CD4-positive, alpha-beta T cell (primary cell): ENCODE measurements at regions not wholly inside any gene's neighbourhood (a gene's known extent, or its start where the extent isn't known, plus 50 kb on each side); places are given as distances from the start of the nearest gene placed in this dataset.

Experiments
- ATAC-seq: fragments of 200-7000 bp; cut with Tn5 transposase; one replicate; pipeline ENCODE4 v1.10.0; 2022; ENCODE audit warnings: mild to moderate bottlenecking; ENCODE audit not compliant: poor library complexity
- CTCF ChIA-PET: fragments of 350-600 bp; sonication (Branson Sonifier 250); formaldehyde crosslinking; loops from one replicate; lab custom pipeline; 2021; ENCODE audit warnings: antibody characterized with exemption, inconsistent platforms; lab: Charles Lee
- POLR2A ChIA-PET: fragments of 350-600 bp; sonication (Branson Sonifier 250); formaldehyde crosslinking; loops from one replicate; lab custom pipeline; 2021; ENCODE audit warnings: antibody characterized with exemption, inconsistent platforms; lab: Charles Lee
- DNase-seq, 14 experiments: peaks; one replicate each; pipeline ENCODE4 v3.0.0-alpha.2; 2013 to 2020; ENCODE audit warnings: mixed read lengths in 2 of 14
- H3K27ac ChIP-seq, 2 donors: one replicate each; pipeline versions ENCODE4 v1.5.1 to v1.7.0; 2013; ENCODE audit warnings: low read length in 2 of 2, low read depth in 1 of 2, mild to moderate bottlenecking in 1 of 2
- H3K27me3 ChIP-seq, 2 experiments: 1 replicate in 1 of 2; 2 replicates in 1 of 2; pipeline versions ENCODE4 v1.6.1 to v1.7.0; 2013; ENCODE audit warnings: low read length in 2 of 2, control low read depth in 1 of 2, mild to moderate bottlenecking in 1 of 2, moderate library complexity in 1 of 2; ENCODE audit not compliant: insufficient read depth in 2 of 2, control insufficient read depth in 1 of 2
- H3K36me3 ChIP-seq: one replicate; pipeline ENCODE4 v1.6.1; 2013; ENCODE audit warnings: low read length, control low read depth; ENCODE audit not compliant: insufficient read depth
- H3K4me1 ChIP-seq: one replicate; pipeline ENCODE4 v1.6.1; 2013; ENCODE audit warnings: low read length, control low read depth; ENCODE audit not compliant: insufficient read depth
- H3K4me3 ChIP-seq: one replicate; pipeline ENCODE4 v1.5.1; 2013; ENCODE audit warnings: mild to moderate bottlenecking, low read length, moderate library complexity
- H3K9me3 ChIP-seq, 2 experiments: 1 replicate in 1 of 2; 2 replicates in 1 of 2; pipeline versions ENCODE4 v1.6.1 to v1.7.0; 2013; ENCODE audit warnings: low read length in 2 of 2, mild to moderate bottlenecking in 2 of 2, control low read depth in 1 of 2, moderate library complexity in 1 of 2; ENCODE audit not compliant: control insufficient read depth in 1 of 2, insufficient read depth in 1 of 2
- H3K27ac Mint-ChIP-seq: one replicate; pipeline ENCODE4 v1.8.0; 2020; ENCODE audit warnings: mixed read lengths
- H3K27me3 Mint-ChIP-seq: one replicate; pipeline ENCODE4 v1.8.0; 2021; ENCODE audit warnings: mixed read lengths
- H3K36me3 Mint-ChIP-seq: one replicate; pipeline ENCODE4 v1.8.0; 2021; ENCODE audit warnings: low read depth, mixed read lengths
- H3K4me1 Mint-ChIP-seq: one replicate; pipeline ENCODE4 v1.8.0; 2021; ENCODE audit warnings: low read depth, mixed read lengths
- H3K4me3 Mint-ChIP-seq: one replicate; pipeline ENCODE4 v1.8.0; 2020; ENCODE audit warnings: mild to moderate bottlenecking, mixed read lengths
- H3K9me3 Mint-ChIP-seq: one replicate; pipeline ENCODE4 v1.8.0; 2020; ENCODE audit warnings: mixed read lengths
- CTCF ChIP-seq: fragments of 200-600 bp; IDR thresholded peaks from one replicate; pipeline ENCODE4 v1.8.0; 2022; ENCODE audit warnings: antibody characterized with exemption, mild to moderate bottlenecking
- intact Hi-C, 2 experiments: fragments of 100-400 bp; cut with DNase I in 1 of 2; cut with micrococcal nuclease in 1 of 2; formaldehyde crosslinking; loops; one replicate each; pipeline versions ENCODE4 v1.15.1 to v1.9.0; 2023 to 2025; cut with DNase I, micrococcal nuclease

- H3K9me3 ChIP-seq = no peaks in the 10 kb centered on the region
- no peaks in the 10 kb centered on the region for H3K9me3 Mint-ChIP-seq
- H3K27me3 Mint-ChIP-seq = no peaks in the 10 kb centered on the region
- ATAC-seq (no peak), DNase-seq (no peak)
- H3K4me1 ChIP-seq = no peaks in the 10 kb centered on the region
- POLR2A ChIA-PET = no interaction called here
- H3K27ac Mint-ChIP-seq = no peak overlapping the region
- no peaks in the 10 kb centered on the region for H3K4me1 Mint-ChIP-seq
- intact Hi-C loops = no loop called here
- CTCF ChIA-PET = no interaction called here
- H3K4me3 Mint-ChIP-seq = no peak overlapping the region
- H3K27me3 ChIP-seq = no peaks in the 10 kb centered on the region
- H3K36me3 Mint-ChIP-seq = no peaks in the 10 kb centered on the region
- H3K4me3 ChIP-seq = no peak overlapping the region
- TF ChIP-seq CTCF = no peak
- no peak overlapping the region for H3K27ac ChIP-seq
- H3K36me3 ChIP-seq = no peaks in the 10 kb centered on the region
These were observed 126.7 kb upstream of the AMOT start for GRCh38 chrX:112967341-112967740.

- DNase-seq = no peak
- H3K27ac ChIP-seq = no peak overlapping the region
- no peaks in the 10 kb centered on the region for H3K9me3 ChIP-seq
- Mint-ChIP-seq H3K36me3 (no peaks in the 10 kb centered on the region), H3K4me1 (no peaks in the 10 kb centered on the region), H3K27ac (no peak overlapping the region), H3K27me3 (peaks cover 7% of the 10 kb centered on the region), H3K9me3 (no peaks in the 10 kb centered on the region), H3K4me3 (no peak overlapping the region)
- H3K36me3 ChIP-seq = no peaks in the 10 kb centered on the region
- CTCF ChIA-PET = no interaction called here
- TF ChIP-seq CTCF = no peak
- intact Hi-C loops = no loop called here
- no peak for ATAC-seq
- no peaks in the 10 kb centered on the region for H3K4me1 ChIP-seq
- H3K4me3 ChIP-seq = no peak overlapping the region
- POLR2A ChIA-PET = no interaction called here
- no peaks in the 10 kb centered on the region for H3K27me3 ChIP-seq
These were observed 121.3 kb upstream of the AMOT start for GRCh38 chrX:112961981-112962380.

GRCh38 chrX:112947981-112948615 is 107.5 kb upstream of the AMOT start:
- no peaks in the 10 kb centered on the region for H3K4me1 Mint-ChIP-seq
- no peaks in the 10 kb centered on the region for H3K9me3 Mint-ChIP-seq
- Histone ChIP-seq H3K27me3 (no peaks in the 10 kb centered on the region), H3K27ac (no peak overlapping the region), H3K9me3 (no peaks in the 10 kb centered on the region), H3K36me3 (no peaks in the 10 kb centered on the region), H3K4me1 (no peaks in the 10 kb centered on the region), H3K4me3 (no peak overlapping the region)
- TF ChIP-seq CTCF = no peak
- intact Hi-C loops = no loop called here
- no peak overlapping the region for H3K27ac Mint-ChIP-seq
- no peaks in the 10 kb centered on the region for H3K27me3 Mint-ChIP-seq
- CTCF ChIA-PET = no interaction called here
- ATAC-seq (no peak), DNase-seq (no peak)
- H3K4me3 Mint-ChIP-seq = no peak overlapping the region
- POLR2A ChIA-PET = no interaction called here
- H3K36me3 Mint-ChIP-seq = no peaks in the 10 kb centered on the region
